ELR (cell line): ENCODE measurements at regions not wholly inside any gene's neighbourhood (a gene's known extent, or its start where the extent isn't known, plus 50 kb on each side); places are given as distances from the start of the nearest gene placed in this dataset.

Experiments
- DNase-seq: peaks from one replicate; pipeline ENCODE4 v3.0.0-alpha.2; 2015; ENCODE audit warnings: low read depth

DNA sequence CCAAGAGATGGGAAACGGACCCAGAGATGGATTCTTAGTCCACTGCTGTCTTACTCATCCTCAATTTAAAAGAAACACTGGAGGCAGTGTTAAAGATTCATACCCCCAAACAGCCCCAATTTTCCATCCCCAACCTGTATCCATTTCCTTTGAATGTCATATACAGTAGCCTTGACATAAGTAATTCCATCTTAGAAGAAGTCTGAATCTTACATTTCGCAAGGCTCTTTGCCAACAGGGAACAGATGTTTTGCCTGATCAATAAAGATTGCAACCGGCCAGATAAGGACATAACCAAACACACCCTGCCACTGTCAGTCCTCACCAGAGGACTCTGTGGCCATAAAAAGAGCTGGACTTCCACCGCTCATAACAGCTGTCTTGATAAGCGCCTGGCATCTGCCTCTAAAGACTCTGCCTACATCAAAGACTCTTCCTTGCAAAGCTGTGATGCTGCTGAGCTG is 59.0 kb upstream of the MED9 start:
- DNase-seq, result no peak

- DNase-seq, result no peak
Measured at GRCh38 chr17:17419166-17419565, 57.6 kb upstream of the MED9 start.

- no peak for DNase-seq
Measured at GRCh38 chr17:17419631-17420030, 57.2 kb upstream of the MED9 start.

GRCh38 chr17:17420082-17420481 is 56.7 kb upstream of the MED9 start:
- no peak for DNase-seq

DNA sequence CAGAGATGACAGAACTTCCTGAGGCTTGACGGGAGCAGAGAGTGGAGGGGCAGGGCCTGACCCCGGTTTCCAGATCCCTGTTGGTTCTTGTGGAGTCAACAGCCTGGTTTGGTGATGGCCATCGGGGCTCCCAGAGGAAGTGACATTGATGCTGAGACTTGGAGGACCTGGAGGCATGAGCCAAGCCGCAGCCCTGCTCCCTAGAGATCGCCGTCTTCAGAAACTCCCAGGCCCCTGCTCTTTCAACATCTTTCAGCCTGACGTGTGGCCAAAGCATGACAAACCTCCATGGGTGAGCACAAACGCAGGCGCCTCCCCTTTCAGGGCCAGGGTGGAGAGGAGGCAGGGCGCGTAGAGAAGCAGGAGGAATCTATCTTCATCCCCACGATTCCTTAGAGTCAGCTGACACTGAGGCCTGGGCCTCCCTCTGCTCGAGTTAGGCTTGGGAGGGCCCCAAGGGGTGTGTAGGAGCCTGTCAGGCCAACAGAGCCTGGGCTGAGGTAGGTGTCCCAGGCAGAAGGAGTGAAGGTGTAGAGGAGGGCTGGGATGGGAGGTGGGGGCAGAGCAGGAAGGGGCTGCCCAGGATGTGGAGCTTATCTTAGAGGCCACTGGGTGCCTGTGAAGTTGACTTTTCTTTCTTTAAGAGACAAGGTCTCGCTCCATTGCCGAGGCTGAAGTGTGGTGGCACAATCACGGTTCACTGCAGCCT is 56.1 kb upstream of the MED9 start:
- DNase-seq, result no peak

DNA sequence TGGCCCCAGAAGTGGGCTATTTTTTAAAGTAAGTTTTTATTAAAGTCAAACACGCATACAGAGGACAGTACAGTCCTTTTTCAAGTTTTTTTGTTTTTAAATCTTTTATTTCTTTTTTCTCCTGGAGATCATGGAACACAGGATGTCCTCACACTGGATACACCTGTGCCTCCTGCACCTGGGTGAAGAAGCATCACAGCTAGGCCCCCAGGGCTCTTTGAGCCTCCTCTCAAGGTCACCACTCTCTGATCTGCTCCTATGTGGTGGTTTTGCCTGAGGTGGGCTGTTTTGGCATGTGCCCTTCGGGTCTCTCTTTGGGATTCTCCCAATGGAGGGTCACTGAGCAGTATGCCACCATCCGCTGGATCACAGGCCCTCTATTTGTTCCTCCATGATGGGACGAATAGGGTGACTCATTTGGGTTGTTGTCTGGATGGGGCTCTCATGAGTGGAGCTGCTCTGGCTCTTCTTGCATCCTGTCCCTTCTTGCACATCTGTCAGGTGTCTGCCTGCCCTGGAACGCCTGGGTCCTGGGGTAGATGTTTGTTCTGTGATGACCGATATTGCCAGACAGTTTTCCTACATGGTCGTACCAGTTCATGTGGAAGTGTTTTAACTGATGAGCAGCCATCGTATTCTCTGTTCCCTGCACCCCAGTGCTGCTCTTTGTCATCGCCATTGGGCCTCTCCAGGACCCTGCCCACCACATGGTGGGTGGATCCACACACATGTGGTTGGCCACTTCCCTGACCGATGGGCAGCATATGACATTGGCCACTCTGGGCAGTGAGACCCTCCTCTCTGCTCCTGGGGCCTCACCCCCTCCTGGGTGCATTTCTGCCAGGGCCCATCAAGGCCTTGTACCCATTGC is 55.2 kb upstream of the MED9 start:
- DNase-seq, result no peak

DNA sequence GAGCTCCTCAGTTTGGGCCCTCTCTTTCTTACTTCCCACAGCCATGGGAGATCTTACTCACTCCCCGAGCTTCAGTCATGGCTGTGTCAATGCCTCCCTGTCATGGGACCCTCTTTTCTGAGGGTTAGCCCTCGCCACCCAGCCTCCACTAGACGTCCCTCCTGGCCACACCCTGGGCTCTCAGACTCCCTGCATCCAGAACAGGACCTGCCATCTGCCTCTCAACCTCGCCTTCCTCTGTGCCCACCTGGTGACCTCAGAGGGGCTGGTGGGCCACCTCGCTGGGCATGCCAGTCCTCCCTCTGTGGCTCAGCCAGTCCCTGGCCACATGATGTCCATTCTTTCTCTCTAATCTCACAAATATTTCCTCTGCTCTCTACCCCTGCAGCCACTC is 54.6 kb upstream of the MED9 start:
- DNase-seq, result no peak

- no peak for DNase-seq
Measured at GRCh38 chr17:17422641-17423040, 54.2 kb upstream of the MED9 start.

GRCh38 chr17:17423656-17424055 is 53.1 kb upstream of the MED9 start:
- DNase-seq, result no peak

- no peak for DNase-seq
Measured at GRCh38 chr17:17424552-17424951, 52.2 kb upstream of the MED9 start.

DNA sequence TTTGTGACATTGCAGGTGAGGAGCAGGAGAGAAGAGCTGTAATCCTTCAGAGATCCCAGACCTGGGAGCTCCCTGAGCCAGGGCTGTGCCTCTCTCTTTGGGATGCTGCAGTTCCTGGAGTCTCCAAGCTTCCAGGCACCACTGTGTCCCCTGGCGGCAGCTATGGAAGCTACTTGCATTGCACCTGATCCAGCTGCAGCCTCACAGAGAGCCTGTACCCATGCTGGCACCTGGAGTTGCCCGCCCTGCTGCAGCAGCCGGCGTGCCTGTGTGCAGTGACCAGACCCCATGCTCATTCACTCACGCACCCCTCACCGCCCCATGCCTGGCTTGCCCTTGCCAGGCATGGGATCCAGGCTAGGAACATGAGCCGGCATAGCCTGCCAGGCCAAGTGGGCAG is 51.8 kb upstream of the MED9 start:
- no peak for DNase-seq

DNA sequence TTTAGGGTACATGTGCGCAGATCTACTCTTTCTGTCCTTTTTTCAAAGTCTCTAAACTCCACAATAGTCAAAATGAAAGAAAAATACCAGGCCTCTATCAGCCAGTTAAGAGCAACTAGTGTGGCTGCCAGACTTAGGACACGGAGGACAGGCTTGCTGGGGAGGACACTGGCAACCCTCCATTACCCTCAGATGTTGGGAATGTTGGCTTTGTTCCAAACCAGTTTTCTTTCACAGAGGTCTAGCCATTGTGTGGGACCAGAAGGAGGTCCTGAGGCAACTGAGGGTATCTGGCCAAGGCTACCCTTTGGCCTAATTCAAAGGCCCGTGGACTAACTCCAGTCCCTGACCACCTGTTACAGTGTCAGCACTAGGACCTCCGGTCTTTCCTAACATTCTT is 51.2 kb upstream of the MED9 start:
- DNase-seq, result no peak

DNA sequence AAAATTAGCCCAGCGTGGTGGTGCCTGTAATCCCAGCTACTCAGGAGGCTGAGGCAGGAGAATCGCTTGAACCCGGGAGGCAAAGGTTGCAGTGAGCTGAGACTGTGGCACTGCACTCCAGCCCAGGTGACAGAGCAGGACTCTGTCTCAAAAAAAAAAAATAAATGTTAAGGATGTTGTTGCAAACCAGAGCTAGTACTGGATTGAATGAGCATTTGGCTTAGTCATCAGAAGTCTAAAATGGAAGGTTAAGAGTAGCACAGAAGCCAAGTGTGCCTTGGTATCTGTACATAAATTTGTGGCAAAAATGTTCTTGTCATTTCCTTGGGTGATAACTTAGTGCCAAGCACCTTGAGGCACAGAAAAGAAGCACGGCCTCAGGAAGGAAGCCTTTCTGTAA is 50.6 kb upstream of the MED9 start:
- DNase-seq, result no peak
